H9 (cell line): ENCODE measurements at regions not wholly inside any gene's neighbourhood (a gene's known extent, or its start where the extent isn't known, plus 50 kb on each side); places are given as distances from the start of the nearest gene placed in this dataset.

Experiments used
- DNase-seq: peaks from one replicate; pipeline ENCODE4 v3.0.0-alpha.2; 2017
- H2AFZ ChIP-seq: one replicate; pipeline ENCODE4 v1.6.1; 2013; ENCODE audit warnings: mild to moderate bottlenecking, low read length, control low read depth, moderate library complexity
- H2AK5ac ChIP-seq: 2 replicates; pipeline ENCODE4 v1.6.1; 2013; ENCODE audit warnings: low read length, control low read depth, mixed read lengths; ENCODE audit not compliant: insufficient read length
- H2BK120ac ChIP-seq: one replicate; pipeline ENCODE4 v1.6.1; 2013; ENCODE audit warnings: low read depth, mild to moderate bottlenecking, low read length, control low read depth, inconsistent platforms; ENCODE audit not compliant: poor library complexity, severe bottlenecking
- H2BK12ac ChIP-seq: 2 replicates; pipeline ENCODE4 v1.6.1; 2013; ENCODE audit warnings: low read length, control low read depth, mixed read lengths, low read depth; ENCODE audit not compliant: insufficient read length
- H2BK15ac ChIP-seq: 2 replicates; pipeline ENCODE4 v1.6.1; 2013; ENCODE audit warnings: low read depth, low read length, control low read depth
- H2BK20ac ChIP-seq: one replicate; pipeline ENCODE4 v1.6.1; 2013; ENCODE audit warnings: low read depth, mild to moderate bottlenecking, low read length, control low read depth, inconsistent platforms; ENCODE audit not compliant: poor library complexity, severe bottlenecking
- H2BK5ac ChIP-seq: 2 replicates; pipeline ENCODE4 v1.6.1; 2013; ENCODE audit warnings: low read length, control low read depth, mixed read lengths; ENCODE audit not compliant: insufficient read length
- H3K14ac ChIP-seq: 2 replicates; pipeline ENCODE4 v1.6.1; 2013; ENCODE audit warnings: low read length, control low read depth; ENCODE audit not compliant: insufficient read depth
- H3K18ac ChIP-seq: 2 replicates; pipeline ENCODE4 v1.6.1; 2013; ENCODE audit warnings: low read depth, mild to moderate bottlenecking, mixed read lengths, low read length, control low read depth; ENCODE audit not compliant: insufficient read length
- H3K23ac ChIP-seq: 2 replicates; pipeline ENCODE4 v1.6.1; 2013; ENCODE audit warnings: low read length, control low read depth, mixed read lengths, low read depth; ENCODE audit not compliant: insufficient read length
- H3K23me2 ChIP-seq: 2 replicates; pipeline ENCODE4 v1.6.1; 2013; ENCODE audit warnings: low read depth, mild to moderate bottlenecking, mixed read lengths, low read length, control low read depth; ENCODE audit not compliant: insufficient read length, poor library complexity, severe bottlenecking
- H3K27ac ChIP-seq: 2 replicates; pipeline ENCODE4 v1.5.1; 2013; ENCODE audit warnings: low read length, control low read depth, mixed read lengths, low read depth; ENCODE audit not compliant: insufficient read length
- H3K27me3 ChIP-seq: 2 replicates; pipeline ENCODE4 v1.6.1; 2013; ENCODE audit warnings: low read length, control low read depth, inconsistent platforms; ENCODE audit not compliant: insufficient read depth
- H3K4ac ChIP-seq: 2 replicates; pipeline ENCODE4 v1.6.1; 2013; ENCODE audit warnings: low read depth, mild to moderate bottlenecking, control low read depth, inconsistent platforms, low read length, moderate library complexity
- H3K4me1 ChIP-seq: 2 replicates; pipeline ENCODE4 v1.6.1; 2013; ENCODE audit warnings: low read length, control low read depth, inconsistent platforms; ENCODE audit not compliant: insufficient read depth
- H3K4me2 ChIP-seq: 2 replicates; pipeline ENCODE4 v1.6.1; 2013; ENCODE audit warnings: low read length, control low read depth, mixed read lengths; ENCODE audit not compliant: insufficient read length, insufficient read depth
- H3K56ac ChIP-seq: 2 replicates; pipeline ENCODE4 v1.6.1; 2013; ENCODE audit warnings: low read depth, mild to moderate bottlenecking, mixed read lengths, low read length, control low read depth; ENCODE audit not compliant: insufficient read length
- H3K79me1 ChIP-seq: 2 replicates; pipeline ENCODE4 v1.6.1; 2013; ENCODE audit warnings: low read depth, mild to moderate bottlenecking, moderate library complexity, low read length, control low read depth, inconsistent platforms; ENCODE audit not compliant: insufficient read depth, poor library complexity, severe bottlenecking
- H3K79me2 ChIP-seq: 2 replicates; pipeline ENCODE4 v1.6.1; 2013; ENCODE audit warnings: low read length, control low read depth, inconsistent platforms; ENCODE audit not compliant: insufficient read depth
- H3K9ac ChIP-seq: 2 replicates; pipeline ENCODE4 v1.6.1; 2013; ENCODE audit warnings: low read length, control low read depth, mixed read lengths; ENCODE audit not compliant: insufficient read length; ENCODE audit errors: extremely low read depth
- H3K9me3 ChIP-seq: one replicate; pipeline ENCODE4 v1.6.1; 2013; ENCODE audit warnings: low read depth, low read length, inconsistent platforms; ENCODE audit not compliant: control insufficient read depth
- H3T11ph ChIP-seq: one replicate; pipeline ENCODE4 v1.6.1; 2013; ENCODE audit warnings: mild to moderate bottlenecking, low read length, control low read depth, inconsistent platforms
- H4K20me1 ChIP-seq: one replicate; pipeline ENCODE4 v1.6.1; 2013; ENCODE audit not compliant: control insufficient read depth, insufficient read length, insufficient read depth
- H4K5ac ChIP-seq: 2 replicates; pipeline ENCODE4 v1.6.1; 2013; ENCODE audit warnings: low read depth, mild to moderate bottlenecking, mixed read lengths, low read length, control low read depth; ENCODE audit not compliant: insufficient read length
- H4K8ac ChIP-seq: replicated peaks from 2 replicates; pipeline ENCODE4 v1.6.1; 2013; ENCODE audit warnings: low read length, control low read depth, mixed read lengths, low read depth; ENCODE audit not compliant: insufficient read length
- H4K91ac ChIP-seq: 2 replicates; pipeline ENCODE4 v1.6.1; 2013; ENCODE audit warnings: low read depth, mild to moderate bottlenecking, moderate library complexity, mixed read lengths, low read length, control low read depth; ENCODE audit not compliant: insufficient read length
- H3K27ac Mint-ChIP-seq, 3 experiments: 2 replicates in 2 of 3; 3 replicates in 1 of 3; pipeline ENCODE4 v1.8.0; 2020 to 2021; ENCODE audit warnings: mixed read lengths in 3 of 3, mild to moderate bottlenecking in 1 of 3, moderate library complexity in 1 of 3
- H3K27me3 Mint-ChIP-seq: 2 replicates; pipeline ENCODE4 v1.8.0; 2021; ENCODE audit warnings: low read depth, mild to moderate bottlenecking, moderate library complexity, mixed read lengths
- H3K36me3 Mint-ChIP-seq, 3 experiments: 2 replicates in 2 of 3; 3 replicates in 1 of 3; pipeline ENCODE4 v1.8.0; 2020 to 2021; ENCODE audit warnings: low read depth in 3 of 3, mixed read lengths in 3 of 3; ENCODE audit not compliant: insufficient read depth in 1 of 3
- H3K4me1 Mint-ChIP-seq, 2 experiments: 2 replicates each; pipeline ENCODE4 v1.8.0; 2020; ENCODE audit warnings: mixed read lengths in 2 of 2
- H3K4me3 Mint-ChIP-seq, 2 experiments: 2 replicates in 1 of 2; 3 replicates in 1 of 2; pipeline ENCODE4 v1.8.0; 2020 to 2021; ENCODE audit warnings: mild to moderate bottlenecking in 2 of 2, mixed read lengths in 2 of 2, moderate library complexity in 1 of 2
- H3K9me3 Mint-ChIP-seq, 2 experiments: 2 replicates in 1 of 2; 3 replicates in 1 of 2; pipeline ENCODE4 v1.8.0; 2020; ENCODE audit warnings: mild to moderate bottlenecking in 2 of 2, mixed read lengths in 2 of 2, moderate library complexity in 1 of 2
- CTCF ChIP-seq: fragments of 200-600 bp; sonication (generic); conservative IDR thresholded peaks from 3 replicates; pipeline ENCODE4 v1.8.0; 2021; ENCODE audit warnings: antibody characterized with exemption, mild to moderate bottlenecking
- WGBS: extraction: QIAGEN DNeasy Blood & Tissue Kit; methylation state at CpG from one replicate; pipeline ENCODE4 v1.1.7; 2013; ENCODE audit warnings: missing lambda C conversion rate, low lambda C conversion rate, mixed read lengths; ENCODE audit not compliant: insufficient read length; ENCODE audit errors: extremely low coverage; 5-methylcytosine and 5-hydroxymethylcytosine counted together

- Histone ChIP-seq H3K79me2 (no peaks in the 10 kb centered on the region), H3K79me1 (no peaks in the 10 kb centered on the region), H2BK20ac (no peak overlapping the region), H4K5ac (no peak overlapping the region), H3T11ph (no peak overlapping the region), H2BK5ac (no peak overlapping the region), H3K23ac (no peak overlapping the region), H4K20me1 (no peaks in the 10 kb centered on the region), H2AK5ac (no peak overlapping the region), H4K91ac (no peak overlapping the region), H3K4me1 (no peaks in the 10 kb centered on the region), H2BK120ac (no peak overlapping the region), H3K9ac (no peak overlapping the region), H3K4ac (no peak overlapping the region), H4K8ac (no peak overlapping the region), H3K18ac (no peak overlapping the region), H3K27ac (no peak overlapping the region), H3K27me3 (no peaks in the 10 kb centered on the region), H3K9me3 (no peaks in the 10 kb centered on the region), H2BK12ac (no peak overlapping the region), H2AFZ (no peak overlapping the region), H3K4me2 (no peak overlapping the region), H3K23me2 (no peaks in the 10 kb centered on the region), H3K56ac (no peak overlapping the region), H3K14ac (no peak overlapping the region), H2BK15ac (no peak overlapping the region)
- Mint-ChIP-seq H3K4me1 (no peaks in the 10 kb centered on the region), H3K9me3 (peaks cover 6 to 12% of the 10 kb centered on the region in 2 experiments; a peak in 3 of 5 replicates), H3K27ac (no peak overlapping the region), H3K36me3 (0 out of 7 replicates have a peak, but pooled peaks cover 0 to 5% (median 0%) of the 10 kb centered on the region in 3 experiments), H3K4me3 (no peak overlapping the region), H3K27me3 (no peaks in the 10 kb centered on the region)
- WGBS = no CpG with 5 or more reads among the region's 1 CpG
- no peak for DNase-seq
- no peak for TF ChIP-seq CTCF
Measured at GRCh38 chr9:23342291-23342690, 483.7 kb downstream of the ELAVL2 start.
